Glomerular visceral epithelial cell (primary cell): ENCODE measurements at regions not wholly inside any gene's neighbourhood (a gene's known extent, or its start where the extent isn't known, plus 50 kb on each side); places are given as distances from the start of the nearest gene placed in this dataset.

Source experiments
- DNase-seq: peaks from one replicate; pipeline ENCODE4 v3.0.0-alpha.2; 2016; ENCODE audit errors: extremely low spot score

- no peak for DNase-seq
Observed at GRCh38 chr6:9484686-9485085, 930.2 kb downstream of the TFAP2A start.

GRCh38 chr6:9484091-9484490 lies 930.8 kb downstream of the TFAP2A start:
- no peak for DNase-seq

GRCh38 chr6:9482030-9482738 lies 932.7 kb downstream of the TFAP2A start:
- peak; percentile 78 for DNase-seq

GRCh38 chr6:9481292-9482029 lies 933.4 kb downstream of the TFAP2A start:
- no peak for DNase-seq

GRCh38 chr6:9468277-9468676 lies 946.6 kb downstream of the TFAP2A start:
- DNase-seq = no peak

- no peak for DNase-seq
Observed at GRCh38 chr6:9467741-9468140, 947.1 kb downstream of the TFAP2A start.

- DNase-seq = no peak
Observed at GRCh38 chr6:9464583-9464982, 950.3 kb downstream of the TFAP2A start.

GRCh38 chr6:9463311-9463710 lies 951.6 kb downstream of the TFAP2A start:
- no peak for DNase-seq

- DNase-seq = no peak
Observed at GRCh38 chr6:9461188-9461587, 953.7 kb downstream of the TFAP2A start.

GRCh38 chr6:9458424-9458823 lies 956.5 kb downstream of the TFAP2A start:
- no peak for DNase-seq

GRCh38 chr6:9455864-9456658 lies 958.8 kb downstream of the TFAP2A start:
- no peak for DNase-seq

GRCh38 chr6:9439621-9440330 lies 975.1 kb downstream of the TFAP2A start:
- DNase-seq = no peak

- no peak for DNase-seq
Observed at GRCh38 chr6:9437836-9438235, 977.0 kb downstream of the TFAP2A start.

- DNase-seq = no peak
Observed at GRCh38 chr6:9435281-9435680, 979.6 kb downstream of the TFAP2A start.

- DNase-seq = no peak
Observed at GRCh38 chr6:9431945-9432344, 982.9 kb downstream of the TFAP2A start.

- DNase-seq = no peak
Observed at GRCh38 chr6:9428421-9429172, 986.3 kb downstream of the TFAP2A start.

GRCh38 chr6:9422138-9422537 lies 986.8 kb upstream of the SLC35B3 start:
- no peak for DNase-seq

GRCh38 chr6:9420316-9421015 lies 985.1 kb upstream of the SLC35B3 start:
- no peak for DNase-seq

GRCh38 chr6:9417400-9417799 lies 982.1 kb upstream of the SLC35B3 start:
- no peak for DNase-seq

GRCh38 chr6:9412951-9413559 lies 977.7 kb upstream of the SLC35B3 start:
- peak; percentile 23 for DNase-seq
